Gastrocnemius medialis (tissue), 4 donors: ENCODE measurements at regions not wholly inside any gene's neighbourhood (a gene's known extent, or its start where the extent isn't known, plus 50 kb on each side); places are given as distances from the start of the nearest gene placed in this dataset.

Source experiments
- POLR2A ChIP-seq, 2 donors: fragments of 450-650 bp; IDR thresholded peaks; one replicate each; pipeline ENCODE4 v1.6.1; 2017; ENCODE audit warnings: antibody characterized with exemption in 2 of 2, mild to moderate bottlenecking in 2 of 2, moderate library complexity in 2 of 2
- TF ChIP-seq, protein P1 (sequence below), 5 experiments: fragments of 450-650 bp in 3 of 5; fragments of 200-600 bp in 2 of 5; sonication (generic) in 2 of 5; IDR thresholded peaks in 4 of 5; conservative IDR thresholded peaks in 1 of 5; 1 replicate in 4 of 5; 2 replicates in 1 of 5; pipeline ENCODE4 v1.5.1; 2016 to 2019; ENCODE audit warnings: antibody characterized with exemption in 5 of 5, mild to moderate bottlenecking in 3 of 5, moderate library complexity in 3 of 5

DNA sequence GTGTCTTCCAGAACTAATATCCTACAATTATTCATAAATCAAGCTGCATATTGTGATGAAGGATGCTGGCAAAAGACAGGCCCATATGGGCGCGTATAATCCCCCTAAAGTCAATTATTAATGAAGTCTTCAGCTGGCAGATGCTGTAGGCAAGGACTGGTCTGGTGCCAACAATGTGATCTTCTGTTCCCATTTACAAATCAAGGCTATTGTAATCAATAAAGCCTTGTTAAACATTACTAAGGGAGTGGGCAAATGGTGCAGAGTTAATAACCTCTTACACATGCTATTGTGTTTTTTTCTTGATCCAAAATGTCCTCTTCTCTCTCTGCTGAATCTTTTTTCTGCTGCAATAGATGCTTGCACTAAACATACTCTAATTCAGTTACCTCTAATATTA lies 119.0 kb downstream of the ALDH8A1 start:
- TF ChIP-seq, protein P1, sequence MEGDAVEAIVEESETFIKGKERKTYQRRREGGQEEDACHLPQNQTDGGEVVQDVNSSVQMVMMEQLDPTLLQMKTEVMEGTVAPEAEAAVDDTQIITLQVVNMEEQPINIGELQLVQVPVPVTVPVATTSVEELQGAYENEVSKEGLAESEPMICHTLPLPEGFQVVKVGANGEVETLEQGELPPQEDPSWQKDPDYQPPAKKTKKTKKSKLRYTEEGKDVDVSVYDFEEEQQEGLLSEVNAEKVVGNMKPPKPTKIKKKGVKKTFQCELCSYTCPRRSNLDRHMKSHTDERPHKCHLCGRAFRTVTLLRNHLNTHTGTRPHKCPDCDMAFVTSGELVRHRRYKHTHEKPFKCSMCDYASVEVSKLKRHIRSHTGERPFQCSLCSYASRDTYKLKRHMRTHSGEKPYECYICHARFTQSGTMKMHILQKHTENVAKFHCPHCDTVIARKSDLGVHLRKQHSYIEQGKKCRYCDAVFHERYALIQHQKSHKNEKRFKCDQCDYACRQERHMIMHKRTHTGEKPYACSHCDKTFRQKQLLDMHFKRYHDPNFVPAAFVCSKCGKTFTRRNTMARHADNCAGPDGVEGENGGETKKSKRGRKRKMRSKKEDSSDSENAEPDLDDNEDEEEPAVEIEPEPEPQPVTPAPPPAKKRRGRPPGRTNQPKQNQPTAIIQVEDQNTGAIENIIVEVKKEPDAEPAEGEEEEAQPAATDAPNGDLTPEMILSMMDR (IDR thresholded peaks at IDR 0.05 in 4 of 5, conservative IDR thresholded peaks at IDR 0.05 in 1 of 5): no peak
- TF ChIP-seq POLR2A (IDR thresholded peaks at IDR 0.05): no peak
